Neural cell (in vitro differentiated cells): ENCODE measurements at regions not wholly inside any gene's neighbourhood (a gene's known extent, or its start where the extent isn't known, plus 50 kb on each side); places are given as distances from the start of the nearest gene placed in this dataset.

Experiments
- H2AFZ ChIP-seq: fragments of 200-600, 300-800 bp; sonication (generic), shearing (Covaris generic); 2 replicates; pipeline ENCODE4 v1.6.0; 2014; ENCODE audit warnings: low read depth, mild to moderate bottlenecking, antibody characterized with exemption, low read length, moderate library complexity
- H3F3A ChIP-seq: fragments of 200-600 bp; shearing (Covaris generic); 2 replicates; pipeline ENCODE4 v1.6.1; 2016; ENCODE audit warnings: mild to moderate bottlenecking, moderate library complexity, mixed read lengths, antibody characterized with exemption, low read length; ENCODE audit not compliant: insufficient read depth, poor library complexity, severe bottlenecking
- H3K27ac ChIP-seq: fragments of 200-600, 300-800 bp; sonication (generic), shearing (Covaris generic); 2 replicates; pipeline ENCODE4 v1.5.1; 2014; ENCODE audit warnings: mild to moderate bottlenecking, low read length, moderate library complexity
- H3K27me3 ChIP-seq: fragments of 300-800, 200-600 bp; sonication (generic), shearing (Covaris generic); 2 replicates; pipeline ENCODE4 v1.6.0; 2014; ENCODE audit warnings: mild to moderate bottlenecking, low read depth, low read length, moderate library complexity; ENCODE audit not compliant: insufficient read depth
- H3K36me3 ChIP-seq: fragments of 300-800, 200-600 bp; sonication (generic), shearing (Covaris generic); 2 replicates; pipeline ENCODE4 v1.5.1; 2014; ENCODE audit warnings: mild to moderate bottlenecking, antibody characterized with exemption, low read length, moderate library complexity; ENCODE audit not compliant: insufficient read depth
- H3K4me2 ChIP-seq: fragments of 300-800, 200-600 bp; sonication (generic), shearing (Covaris generic); 2 replicates; pipeline ENCODE4 v1.6.0; 2014; ENCODE audit warnings: mild to moderate bottlenecking, low read length
- H3K4me3 ChIP-seq: fragments of 300-800, 200-600 bp; sonication (generic), shearing (Covaris generic); 2 replicates; pipeline ENCODE4 v1.5.1; 2014; ENCODE audit warnings: mild to moderate bottlenecking, low read length, moderate library complexity
- H3K79me2 ChIP-seq: fragments of 200-600 bp; shearing (Covaris generic); replicated peaks from 2 replicates; pipeline ENCODE4 v1.6.0; 2014; ENCODE audit warnings: mild to moderate bottlenecking, low read length, moderate library complexity; ENCODE audit not compliant: insufficient read depth
- H3K9ac ChIP-seq: fragments of 300-800, 200-600 bp; sonication (generic), shearing (Covaris generic); 2 replicates; pipeline ENCODE4 v1.6.1; 2016; ENCODE audit warnings: mild to moderate bottlenecking, low read length, mixed read lengths
- H3K9me2 ChIP-seq: fragments of 200-600 bp; shearing (Covaris generic); 2 replicates; pipeline ENCODE4 v1.6.1; 2016; ENCODE audit warnings: mild to moderate bottlenecking, low read length, mixed read lengths; ENCODE audit not compliant: insufficient read depth
- H3K9me3 ChIP-seq: fragments of 200-600, 300-800 bp; sonication (generic), shearing (Covaris generic); 2 replicates; pipeline ENCODE4 v1.6.1; 2016; ENCODE audit warnings: mild to moderate bottlenecking, mixed run types, low read length, moderate library complexity, mixed read lengths
- H4K20me1 ChIP-seq: fragments of 200-600 bp; shearing (Covaris generic); 2 replicates; pipeline ENCODE4 v1.6.1; 2016; ENCODE audit warnings: mild to moderate bottlenecking, mixed run types; ENCODE audit not compliant: insufficient read depth
- CTCF ChIP-seq: fragments of 450-650 bp; IDR thresholded peaks from 2 replicates; pipeline ENCODE4 v1.5.1; 2014; ENCODE audit warnings: antibody characterized with exemption, mild to moderate bottlenecking, moderate library complexity; ENCODE audit not compliant: poor library complexity, severe bottlenecking
- EP300 ChIP-seq: fragments of 450-650 bp; conservative IDR thresholded peaks from 2 replicates; pipeline ENCODE4 v1.6.1; 2014; ENCODE audit warnings: antibody characterized with exemption, mild to moderate bottlenecking, moderate library complexity; ENCODE audit not compliant: poor library complexity, severe bottlenecking
- EZH2 ChIP-seq: fragments of 200-600, 300-800 bp; shearing (Covaris generic), sonication (generic); IDR thresholded peaks from 2 replicates; pipeline ENCODE4 v1.6.1; 2014; ENCODE audit warnings: antibody characterized with exemption, low read length, borderline replicate concordance, mild to moderate bottlenecking; ENCODE audit not compliant: insufficient read depth, poor library complexity, severe bottlenecking
- MXI1 ChIP-seq: fragments of 450-650 bp; conservative IDR thresholded peaks from 2 replicates; pipeline ENCODE4 v1.6.1; 2014; ENCODE audit warnings: antibody characterized with exemption, mild to moderate bottlenecking; ENCODE audit not compliant: poor library complexity, severe bottlenecking
- POLR2AphosphoS5 ChIP-seq: IDR thresholded peaks from 2 replicates; pipeline ENCODE4 v1.6.1; 2012
- RAD21 ChIP-seq: fragments of 450-650 bp; conservative IDR thresholded peaks from 2 replicates; pipeline ENCODE4 v1.6.1; 2014; ENCODE audit warnings: antibody characterized with exemption, mild to moderate bottlenecking, moderate library complexity
- REST ChIP-seq: IDR thresholded peaks from 2 replicates; pipeline ENCODE4 v1.6.1; 2012; ENCODE audit warnings: borderline replicate concordance
- SMC3 ChIP-seq: fragments of 450-650 bp; conservative IDR thresholded peaks from 2 replicates; pipeline ENCODE4 v1.6.1; 2014; ENCODE audit warnings: antibody characterized with exemption, mild to moderate bottlenecking, moderate library complexity; ENCODE audit not compliant: poor library complexity
- TAF1 ChIP-seq: IDR thresholded peaks from 2 replicates; pipeline ENCODE4 v1.6.1; 2012; ENCODE audit warnings: low read depth

GRCh38 chr1:91120936-91121335 is 99.1 kb upstream of the ZNF644 start:
- Histone ChIP-seq H3K27me3 (no peaks in the 10 kb centered on the region), H3K4me3 (no peak overlapping the region), H3K79me2 (no peaks in the 10 kb centered on the region), H3K36me3 (no peaks in the 10 kb centered on the region), H4K20me1 (no peaks in the 10 kb centered on the region), H3K9ac (no peak overlapping the region), H3K27ac (no peak overlapping the region), H3K9me2 (no peaks in the 10 kb centered on the region), H3K4me2 (no peak overlapping the region), H3K9me3 (no peaks in the 10 kb centered on the region), H2AFZ (no peak overlapping the region), H3F3A (no peaks in the 10 kb centered on the region)
- TF ChIP-seq POLR2AphosphoS5 = no peak
- TF ChIP-seq EZH2 = no peak
- TF ChIP-seq REST = no peak
- no peak for TF ChIP-seq CTCF
- TF ChIP-seq TAF1 = no peak
- TF ChIP-seq EP300 = no peak
- TF ChIP-seq MXI1 = no peak
- TF ChIP-seq SMC3 = no peak
- TF ChIP-seq RAD21 = no peak

GRCh38 chr1:91120421-91120820 is 98.6 kb upstream of the ZNF644 start:
- no peak overlapping the region for H3K9ac ChIP-seq
- no peaks in the 10 kb centered on the region for H3K79me2 ChIP-seq
- H4K20me1 ChIP-seq = no peaks in the 10 kb centered on the region
- H3F3A ChIP-seq = no peaks in the 10 kb centered on the region
- H3K27ac ChIP-seq = no peak overlapping the region
- TF ChIP-seq POLR2AphosphoS5 (no peak), TAF1 (no peak), EP300 (no peak), CTCF (no peak), REST (no peak)
- H3K4me3 ChIP-seq = no peak overlapping the region
- no peaks in the 10 kb centered on the region for H3K27me3 ChIP-seq
- no peak overlapping the region for H2AFZ ChIP-seq
- H3K9me3 ChIP-seq = no peaks in the 10 kb centered on the region
- H3K4me2 ChIP-seq = no peak overlapping the region
- H3K9me2 ChIP-seq = no peaks in the 10 kb centered on the region
- no peaks in the 10 kb centered on the region for H3K36me3 ChIP-seq
